NCI-H1436 (cell line): ENCODE measurements at regions not wholly inside any gene's neighbourhood (a gene's known extent, or its start where the extent isn't known, plus 50 kb on each side); places are given as distances from the start of the nearest gene placed in this dataset.

ENCODE experiments used
- DNase-seq: peaks from one replicate; lab custom pipeline; 2025; lab: John Stamatoyannopoulos, UW

DNA sequence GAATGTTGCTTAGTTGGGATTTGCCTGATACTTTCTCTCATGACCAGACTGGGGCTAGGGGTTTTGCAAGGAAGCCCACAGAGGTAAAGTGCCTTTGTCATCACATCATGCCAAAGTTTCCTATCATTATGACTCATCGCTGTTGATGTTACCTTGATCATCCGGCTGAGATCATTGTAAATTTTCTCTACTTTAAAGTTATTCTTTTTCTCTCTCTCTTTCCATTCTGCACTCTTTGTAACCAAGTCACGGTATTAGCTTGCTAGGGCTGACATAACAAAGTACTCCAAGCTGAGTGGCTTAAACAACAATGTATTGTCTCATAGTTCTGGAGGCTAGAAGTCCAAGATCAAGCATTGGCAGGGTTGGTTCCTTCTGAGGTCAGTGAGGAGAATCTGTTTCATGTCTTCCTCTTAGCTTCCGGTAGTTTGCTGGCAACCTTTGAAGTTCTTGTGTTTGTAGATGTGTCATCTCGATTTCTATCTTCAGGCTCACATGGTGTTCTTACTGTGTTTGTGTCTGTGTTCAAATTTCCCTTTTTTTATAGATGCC is 113.0 kb downstream of the DTHD1 start:
- DNase-seq, result no peak

GRCh38 chr4:36399762-36400353 is 118.4 kb downstream of the DTHD1 start:
- no peak for DNase-seq

- DNase-seq, result no peak
Observed at GRCh38 chr4:36402008-36402758, 120.8 kb downstream of the DTHD1 start.

DNA sequence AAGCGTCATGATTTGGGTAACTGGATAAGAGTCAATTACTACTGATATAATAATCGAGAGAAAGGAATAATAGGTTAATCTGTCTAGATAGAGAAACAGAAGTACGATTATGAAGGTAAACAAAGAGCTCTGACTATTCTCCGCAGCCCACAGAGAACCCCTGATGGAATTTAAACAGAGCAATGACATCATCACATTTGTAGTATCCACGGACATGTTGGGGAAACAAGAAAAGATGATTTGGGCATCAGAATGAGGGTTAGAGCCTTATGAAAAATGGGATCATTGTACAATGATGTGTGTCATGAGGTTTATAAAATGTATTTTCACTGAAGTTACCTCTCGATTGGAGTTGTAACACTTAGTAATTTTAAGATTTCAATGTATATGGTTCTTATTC is 129.9 kb downstream of the DTHD1 start:
- DNase-seq, result no peak

- DNase-seq, result no peak
Observed at GRCh38 chr4:36414248-36414647, 132.8 kb downstream of the DTHD1 start.

DNA sequence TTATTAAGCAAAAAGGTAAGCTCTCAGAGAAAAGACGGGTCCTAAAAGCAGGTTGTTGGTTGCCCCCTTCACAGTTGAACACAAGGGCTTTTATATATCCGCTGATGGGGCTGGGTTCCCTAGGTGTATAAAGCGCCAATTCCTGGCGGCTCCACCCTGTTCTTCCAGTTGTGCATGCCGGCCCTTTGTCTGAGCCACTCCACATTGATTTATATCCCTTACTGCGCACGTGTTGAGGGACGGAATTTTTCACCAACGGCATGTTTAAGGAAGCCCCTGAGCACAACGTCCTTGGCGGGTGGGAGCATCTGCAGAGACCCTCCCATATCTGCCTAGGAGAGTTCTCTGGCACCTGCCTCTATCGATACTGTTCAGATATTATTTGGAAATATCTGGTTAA is 135.7 kb downstream of the DTHD1 start:
- no peak for DNase-seq

GRCh38 chr4:36420111-36420679 is 138.8 kb downstream of the DTHD1 start:
- no peak for DNase-seq

DNA sequence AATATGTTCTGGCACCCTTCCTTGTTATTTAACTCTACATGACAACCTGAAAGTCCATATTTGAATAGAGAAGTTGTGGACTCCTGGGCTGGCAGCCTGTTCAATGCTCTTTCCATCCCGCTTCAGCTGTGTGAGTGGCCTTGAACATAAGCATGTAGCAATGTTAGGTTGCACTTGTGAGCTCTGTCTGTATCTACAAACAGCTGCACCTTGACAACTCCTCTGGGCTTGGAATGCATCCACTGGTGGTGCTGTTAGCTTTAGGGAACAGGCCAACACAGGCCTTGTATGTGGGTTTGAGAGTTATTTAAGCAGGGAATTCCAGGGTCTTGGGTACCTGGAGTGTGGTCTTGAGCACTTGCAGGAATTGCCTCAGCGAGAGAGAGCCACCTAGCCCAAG is 141.2 kb downstream of the DTHD1 start:
- no peak for DNase-seq

DNA sequence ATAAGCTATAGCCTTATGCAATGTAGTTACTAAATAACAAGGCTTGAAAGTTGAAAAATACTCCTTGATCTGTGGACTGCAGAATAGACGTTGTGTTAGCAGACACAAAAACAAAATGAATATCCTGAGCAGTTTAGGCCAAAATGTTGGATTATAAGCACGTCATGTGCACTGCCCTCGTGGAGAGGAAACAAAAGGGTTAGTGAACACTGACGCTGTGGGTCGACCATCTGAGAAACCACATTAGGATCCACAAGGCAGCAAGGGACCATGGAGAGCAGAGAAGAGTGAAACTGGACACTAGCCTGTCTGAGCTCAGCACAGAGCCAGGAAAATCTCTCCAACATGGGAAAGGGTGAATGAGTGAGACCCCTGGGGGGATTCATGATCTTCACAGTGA is 145.3 kb downstream of the DTHD1 start:
- DNase-seq, result no peak

DNA sequence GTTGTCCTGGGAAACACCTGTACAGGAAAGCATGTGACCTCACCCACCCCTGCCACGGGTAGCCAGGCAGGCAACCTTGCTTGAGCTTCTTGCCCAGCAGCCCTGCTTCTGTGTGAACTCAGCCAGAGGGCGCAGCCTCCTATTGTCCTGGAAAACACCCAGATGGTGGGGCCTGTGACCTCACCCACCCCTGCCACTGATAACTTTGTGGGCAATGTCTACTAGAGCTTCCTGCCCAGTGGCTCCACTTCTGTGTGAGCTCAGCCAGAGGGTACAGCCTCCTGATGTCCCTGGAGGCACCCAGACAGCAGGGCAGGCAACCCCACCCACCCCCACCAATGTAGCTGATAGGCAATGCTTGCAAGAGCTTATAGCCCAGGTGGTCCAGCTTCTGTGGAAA is 146.3 kb downstream of the DTHD1 start:
- DNase-seq, result no peak

GRCh38 chr4:36432586-36432985 is 151.2 kb downstream of the DTHD1 start:
- no peak for DNase-seq

DNA sequence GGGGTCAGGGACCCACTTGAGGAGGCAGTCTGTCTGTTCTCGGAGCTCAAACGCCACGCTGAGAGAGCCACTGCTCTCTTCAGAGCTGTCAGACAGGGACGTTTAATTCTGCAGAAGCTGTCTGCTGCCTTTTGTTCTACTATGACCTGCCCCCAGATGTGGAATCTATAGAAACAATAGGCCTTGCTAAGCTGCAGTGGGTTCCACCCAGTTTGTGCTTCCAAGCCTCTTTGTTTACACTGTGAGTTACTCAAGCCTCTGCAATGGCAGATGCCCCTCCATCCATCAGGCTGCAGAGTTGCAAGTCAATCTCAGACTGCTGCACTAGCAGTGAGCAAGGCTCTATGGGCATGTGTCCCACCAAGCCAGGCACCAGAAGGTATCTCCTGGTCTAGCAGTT is 158.1 kb downstream of the DTHD1 start:
- no peak for DNase-seq

DNA sequence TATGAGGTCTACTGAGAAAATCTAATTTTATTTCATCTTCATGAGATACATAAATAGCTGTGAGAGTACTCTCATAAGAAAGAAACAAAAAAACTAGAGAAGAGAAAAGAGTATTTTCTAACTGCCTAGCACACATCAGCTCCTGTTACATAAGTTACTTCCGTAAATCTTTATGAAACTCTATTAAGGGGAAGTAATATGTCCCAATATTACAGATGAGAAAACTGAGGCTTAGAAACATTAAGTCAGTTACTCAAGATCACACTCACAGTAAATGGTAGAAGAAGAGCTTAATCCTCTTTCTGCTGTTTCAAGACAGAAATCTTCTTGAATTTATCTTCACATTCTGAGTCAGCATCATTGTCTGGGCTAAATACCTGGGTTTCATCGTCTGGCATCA is 164.1 kb downstream of the DTHD1 start:
- no peak for DNase-seq

- DNase-seq, result no peak
Observed at GRCh38 chr4:36446275-36446674, 164.9 kb downstream of the DTHD1 start.

- DNase-seq, result no peak
Observed at GRCh38 chr4:36461344-36461743, 179.9 kb downstream of the DTHD1 start.

- no peak for DNase-seq
Observed at GRCh38 chr4:36467670-36468069, 186.3 kb downstream of the DTHD1 start.

- DNase-seq, result no peak
Observed at GRCh38 chr4:36471903-36472302, 190.5 kb downstream of the DTHD1 start.

DNA sequence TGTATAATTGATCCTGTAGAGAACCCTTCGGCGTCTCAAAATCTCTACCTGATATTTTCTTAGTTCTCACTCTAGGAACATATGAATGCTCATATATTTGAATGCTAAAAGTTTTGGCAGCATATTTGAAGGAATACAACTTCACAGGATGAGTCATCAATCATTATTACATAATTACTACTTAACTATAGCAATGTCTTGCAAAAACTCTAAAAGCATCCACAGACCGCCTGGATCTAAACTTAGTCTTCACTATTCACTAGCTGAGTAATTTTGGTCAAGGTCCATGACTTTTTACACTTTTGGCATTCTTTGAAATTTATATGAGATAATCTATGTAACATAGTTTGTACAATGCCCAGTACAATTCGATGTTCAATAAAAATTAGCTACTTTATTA is 194.7 kb downstream of the DTHD1 start:
- DNase-seq, result no peak

- no peak for DNase-seq
Observed at GRCh38 chr4:36477861-36478260, 196.4 kb downstream of the DTHD1 start.

GRCh38 chr4:36485885-36486284 is 204.5 kb downstream of the DTHD1 start:
- no peak for DNase-seq

DNA sequence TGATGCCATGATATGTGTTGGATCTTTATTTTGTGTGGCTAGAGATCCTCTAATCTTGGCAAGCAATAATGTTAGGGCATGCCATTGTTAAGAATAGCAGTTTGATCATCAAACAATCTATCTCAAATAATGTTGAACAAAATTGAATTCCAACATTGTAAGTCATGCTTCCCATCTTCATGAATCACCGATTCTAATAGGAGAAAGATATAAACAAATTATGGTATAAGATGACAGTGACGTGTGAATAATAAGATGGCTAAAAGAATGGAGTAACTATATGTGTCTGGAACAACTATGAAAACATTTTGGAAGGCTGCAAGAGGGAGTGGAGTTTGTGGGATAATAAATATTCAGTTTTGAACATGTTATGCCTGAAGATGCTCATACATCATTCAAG is 208.4 kb downstream of the DTHD1 start:
- DNase-seq, result no peak

- DNase-seq, result no peak
Observed at GRCh38 chr4:36492041-36492440, 210.6 kb downstream of the DTHD1 start.

- DNase-seq, result no peak
Observed at GRCh38 chr4:36492590-36492989, 211.2 kb downstream of the DTHD1 start.
